Stimulated activated CD4-positive, alpha-beta T cell treated with anti-CD3 and anti-CD28 coated beads, Interleukin-4, amount 100 ng/mL, for 48 hours (primary cell): ENCODE measurements at regions not wholly inside any gene's neighbourhood (a gene's known extent, or its start where the extent isn't known, plus 50 kb on each side); places are given as distances from the start of the nearest gene placed in this dataset.

ENCODE experiments used
- DNase-seq, 2 donors: peaks; one replicate each; pipeline ENCODE4 v3.0.0-alpha.2; 2020; ENCODE audit warnings: low read depth in 2 of 2

GRCh38 chr17:5694551-5694950 is 110.2 kb upstream of the NLRP1 start:
- DNase-seq, result no peak

GRCh38 chr17:5695480-5695879 is 111.2 kb upstream of the NLRP1 start:
- no peak for DNase-seq

- DNase-seq, result no peak
Measured at GRCh38 chr17:5698959-5699358, 114.7 kb upstream of the NLRP1 start.

GRCh38 chr17:5699814-5700213 is 115.5 kb upstream of the NLRP1 start:
- DNase-seq, result no peak

- no peak for DNase-seq
Measured at GRCh38 chr17:5700745-5701144, 116.4 kb upstream of the NLRP1 start.

- no peak for DNase-seq
Measured at GRCh38 chr17:5701381-5701780, 117.1 kb upstream of the NLRP1 start.

GRCh38 chr17:5702951-5703510 is 118.7 kb upstream of the NLRP1 start:
- no peak for DNase-seq

- no peak for DNase-seq
Measured at GRCh38 chr17:5703736-5704135, 119.4 kb upstream of the NLRP1 start.

GRCh38 chr17:5705081-5705875 is 121.0 kb upstream of the NLRP1 start:
- DNase-seq, result peak; percentile 2 to 5

GRCh38 chr17:5705876-5706576 is 121.7 kb upstream of the NLRP1 start:
- no peak for DNase-seq

GRCh38 chr17:5706577-5707210 is 122.4 kb upstream of the NLRP1 start:
- DNase-seq, result peak; percentile 47 to 55

GRCh38 chr17:5707482-5707881 is 123.2 kb upstream of the NLRP1 start:
- DNase-seq, result no peak

GRCh38 chr17:5708344-5708743 is 124.0 kb upstream of the NLRP1 start:
- DNase-seq, result no peak

- DNase-seq, result no peak
Measured at GRCh38 chr17:5711344-5711743, 127.0 kb upstream of the NLRP1 start.

GRCh38 chr17:5714993-5715392 is 130.7 kb upstream of the NLRP1 start:
- DNase-seq, result no peak

- no peak for DNase-seq
Measured at GRCh38 chr17:5715478-5715877, 131.2 kb upstream of the NLRP1 start.

- no peak for DNase-seq
Measured at GRCh38 chr17:5718726-5719125, 134.4 kb upstream of the NLRP1 start.

- DNase-seq, result no peak
Measured at GRCh38 chr17:5719976-5720375, 135.7 kb upstream of the NLRP1 start.

GRCh38 chr17:5730373-5730772 is 146.1 kb upstream of the NLRP1 start:
- DNase-seq, result no peak

GRCh38 chr17:5740937-5741336 is 156.6 kb upstream of the NLRP1 start:
- no peak for DNase-seq

GRCh38 chr17:5741810-5742209 is 157.5 kb upstream of the NLRP1 start:
- no peak for DNase-seq

- DNase-seq, result no peak
Measured at GRCh38 chr17:5745111-5745813, 161.0 kb upstream of the NLRP1 start.
